ENCODE measurements at regions not wholly inside any gene's neighbourhood (a gene's known extent, or its start where the extent isn't known, plus 50 kb on each side); places are given as distances from the start of the nearest gene placed in this dataset.

- DNase-seq: peak; percentile 51
Observed at GRCh38 chr1:8202182-8202905, 115.6 kb upstream of the SLC45A1 start.

GRCh38 chr1:8201331-8201861 lies 116.5 kb upstream of the SLC45A1 start:
- no peak for DNase-seq

GRCh38 chr1:8200317-8201115 lies 117.4 kb upstream of the SLC45A1 start:
- DNase-seq: no peak

GRCh38 chr1:8198522-8198921 lies 119.4 kb upstream of the SLC45A1 start:
- no peak for DNase-seq

- no peak for DNase-seq
Observed at GRCh38 chr1:8197493-8198282, 120.2 kb upstream of the SLC45A1 start.

GRCh38 chr1:8194481-8195227 lies 123.3 kb upstream of the SLC45A1 start:
- DNase-seq: no peak

- DNase-seq: no peak
Observed at GRCh38 chr1:8193840-8194406, 124.0 kb upstream of the SLC45A1 start.

- DNase-seq: no peak
Observed at GRCh38 chr1:8191474-8191873, 126.4 kb upstream of the SLC45A1 start.

GRCh38 chr1:8189931-8190483 lies 127.9 kb upstream of the SLC45A1 start:
- no peak for DNase-seq

- DNase-seq: no peak
Observed at GRCh38 chr1:8185400-8185799, 132.5 kb upstream of the SLC45A1 start.

GRCh38 chr1:8184301-8184700 lies 133.6 kb upstream of the SLC45A1 start:
- no peak for DNase-seq

- DNase-seq: no peak
Observed at GRCh38 chr1:8182034-8182761, 135.7 kb upstream of the SLC45A1 start.

- no peak for DNase-seq
Observed at GRCh38 chr1:8179132-8179793, 138.7 kb upstream of the SLC45A1 start.

GRCh38 chr1:8176279-8176678 lies 141.6 kb upstream of the SLC45A1 start:
- no peak for DNase-seq

- no peak for DNase-seq
Observed at GRCh38 chr1:8174807-8175206, 143.1 kb upstream of the SLC45A1 start.

- no peak for DNase-seq
Observed at GRCh38 chr1:8171751-8172464, 145.8 kb upstream of the ERRFI1 start.

GRCh38 chr1:8170059-8170835 lies 144.1 kb upstream of the ERRFI1 start:
- DNase-seq: no peak

GRCh38 chr1:8169364-8170058 lies 143.4 kb upstream of the ERRFI1 start:
- DNase-seq: peak; percentile 74
